GM23248 (cell line): ENCODE measurements at regions not wholly inside any gene's neighbourhood (a gene's known extent, or its start where the extent isn't known, plus 50 kb on each side); places are given as distances from the start of the nearest gene placed in this dataset.

Source experiments
- DNase-seq: peaks from one replicate; pipeline ENCODE4 v3.0.0-alpha.2; 2015
- H2AFZ ChIP-seq: fragments of 200-600 bp; sonication (generic); 2 replicates; pipeline ENCODE4 v1.6.1; 2016; ENCODE audit warnings: antibody characterized with exemption
- H3F3A ChIP-seq: fragments of 200-600 bp; sonication (generic); 2 replicates; pipeline ENCODE4 v1.6.1; 2016; ENCODE audit warnings: mild to moderate bottlenecking, antibody characterized with exemption, mixed run types; ENCODE audit not compliant: insufficient read depth
- H3K27ac ChIP-seq: fragments of 200-600 bp; sonication (generic); 2 replicates; pipeline ENCODE4 v1.5.1; 2016; ENCODE audit warnings: mild to moderate bottlenecking
- H3K27me3 ChIP-seq: fragments of 200-600 bp; sonication (generic); replicated peaks from 2 replicates; pipeline ENCODE4 v1.6.1; 2016; ENCODE audit warnings: mild to moderate bottlenecking; ENCODE audit not compliant: insufficient read depth
- H3K36me3 ChIP-seq: fragments of 200-600 bp; sonication (generic); 2 replicates; pipeline ENCODE4 v1.6.1; 2016; ENCODE audit warnings: low read depth, mild to moderate bottlenecking
- H3K4me1 ChIP-seq: fragments of 200-600 bp; sonication (generic); 2 replicates; pipeline ENCODE4 v1.6.1; 2016; ENCODE audit warnings: mild to moderate bottlenecking; ENCODE audit not compliant: insufficient read depth
- H3K4me2 ChIP-seq: fragments of 200-600 bp; sonication (generic); one replicate; pipeline ENCODE4 v1.6.1; 2016; ENCODE audit warnings: mild to moderate bottlenecking; ENCODE audit not compliant: unreplicated experiment
- H3K4me3 ChIP-seq: fragments of 200-600 bp; sonication (generic); 2 replicates; pipeline ENCODE4 v1.5.1; 2016; ENCODE audit warnings: mild to moderate bottlenecking
- H3K79me2 ChIP-seq: fragments of 200-600 bp; sonication (generic); 2 replicates; pipeline ENCODE4 v1.6.1; 2016; ENCODE audit warnings: mild to moderate bottlenecking; ENCODE audit not compliant: insufficient read depth
- H3K9ac ChIP-seq: fragments of 200-600 bp; sonication (generic); 2 replicates; pipeline ENCODE4 v1.6.1; 2016; ENCODE audit warnings: mild to moderate bottlenecking
- H3K9me2 ChIP-seq: fragments of 200-600 bp; sonication (generic); 2 replicates; pipeline ENCODE4 v1.6.1; 2016; ENCODE audit warnings: mixed run types, mild to moderate bottlenecking, moderate library complexity; ENCODE audit not compliant: insufficient read depth
- H3K9me3 ChIP-seq: fragments of 200-600 bp; sonication (generic); one replicate; pipeline ENCODE4 v1.6.1; 2017; ENCODE audit warnings: low read depth
- H4K20me1 ChIP-seq: fragments of 200-600 bp; sonication (generic); 2 replicates; pipeline ENCODE4 v1.6.0; 2016; ENCODE audit not compliant: insufficient read depth
- EZH2 ChIP-seq: fragments of 200-600 bp; sonication (generic); IDR thresholded peaks from 2 replicates; pipeline ENCODE4 v1.6.1; 2018; ENCODE audit warnings: antibody characterized with exemption, mild to moderate bottlenecking; ENCODE audit not compliant: insufficient read depth, poor library complexity, severe bottlenecking
- EZH2phosphoT487 ChIP-seq: fragments of 200-600 bp; sonication (generic); IDR thresholded peaks from 2 replicates; pipeline ENCODE4 v1.6.1; 2018; ENCODE audit warnings: antibody characterized with exemption, moderate library complexity, mild to moderate bottlenecking, low read depth; ENCODE audit not compliant: insufficient read depth
- WGBS, 2 experiments: methylation state at CpG; one replicate each; pipeline ENCODE4 v1.1.6; 2015 to 2017; ENCODE audit warnings: low lambda C conversion rate in 2 of 2, low coverage in 1 of 2; ENCODE audit errors: missing lambda C conversion rate in 2 of 2; 5-methylcytosine and 5-hydroxymethylcytosine counted together
- in situ Hi-C: fragments of 300-500 bp; cut with MboI; formaldehyde crosslinking; loops from 2 replicates; pipeline ENCODE4 v1.15.0; 2020

GRCh38 chr1:191490303-191490702 lies 668.0 kb upstream of the RGS18 start:
- no peaks in the 10 kb centered on the region for H3K4me1 ChIP-seq
- H3F3A ChIP-seq = no peaks in the 10 kb centered on the region
- H3K9ac ChIP-seq = no peak overlapping the region
- no peaks in the 10 kb centered on the region for H3K9me2 ChIP-seq
- H3K4me3 ChIP-seq = no peak overlapping the region
- H4K20me1 ChIP-seq = no peaks in the 10 kb centered on the region
- no peak overlapping the region for H2AFZ ChIP-seq
- no peak overlapping the region for H3K27ac ChIP-seq
- no peaks in the 10 kb centered on the region for H3K36me3 ChIP-seq
- no peaks in the 10 kb centered on the region for H3K27me3 ChIP-seq
- no peak for DNase-seq
- TF ChIP-seq EZH2 = no peak
- no peak for TF ChIP-seq EZH2phosphoT487
- no peak overlapping the region for H3K4me2 ChIP-seq
- in situ Hi-C loops = no loop called here
- 3 to 7% methylated on average over 2 of the region's 2 CpGs for WGBS, 2 experiments
- H3K9me3 ChIP-seq = no peaks in the 10 kb centered on the region
- H3K79me2 ChIP-seq = no peaks in the 10 kb centered on the region

- H3F3A ChIP-seq = no peaks in the 10 kb centered on the region
- 15 to 18% methylated on average over 2 of the region's 2 CpGs for whole genome bisulfite sequencing, 2 experiments
- TF ChIP-seq EZH2phosphoT487 (no peak), EZH2 (no peak)
Observed at GRCh38 chr1:191495040-191495439, 663.2 kb upstream of the RGS18 start.

GRCh38 chr1:191498318-191498717 lies 659.9 kb upstream of the RGS18 start:
- H3K4me3 ChIP-seq = no peak overlapping the region
- no peaks in the 10 kb centered on the region for H3K27me3 ChIP-seq
- no peaks in the 10 kb centered on the region for H4K20me1 ChIP-seq
- no peaks in the 10 kb centered on the region for H3F3A ChIP-seq
- H2AFZ ChIP-seq = no peak overlapping the region
- H3K4me2 ChIP-seq = no peak overlapping the region
- TF ChIP-seq EZH2 (no peak), EZH2phosphoT487 (no peak)
- peak; percentile 2 for DNase-seq
- no peaks in the 10 kb centered on the region for H3K36me3 ChIP-seq
- H3K9me3 ChIP-seq = no peaks in the 10 kb centered on the region
- no peaks in the 10 kb centered on the region for H3K4me1 ChIP-seq
- H3K79me2 ChIP-seq = no peaks in the 10 kb centered on the region
- no peak overlapping the region for H3K9ac ChIP-seq
- no peak overlapping the region for H3K27ac ChIP-seq
- in situ Hi-C loops = no loop called here
- no peaks in the 10 kb centered on the region; the same call in 1 of the 2 replicates for H3K9me2 ChIP-seq

More at GRCh38 chr1:191495040-191495439, 663.2 kb upstream of the RGS18 start:
- Histone ChIP-seq H2AFZ (no peak overlapping the region), H3K9ac (no peak overlapping the region), H4K20me1 (no peaks in the 10 kb centered on the region), H3K4me1 (no peaks in the 10 kb centered on the region), H3K4me3 (no peak overlapping the region), H3K27ac (no peak overlapping the region), H3K4me2 (no peak overlapping the region), H3K36me3 (no peaks in the 10 kb centered on the region), H3K9me3 (no peaks in the 10 kb centered on the region), H3K27me3 (no peaks in the 10 kb centered on the region), H3K9me2 (no peaks in the 10 kb centered on the region; the same call in 1 of the 2 replicates), H3K79me2 (no peaks in the 10 kb centered on the region)
- in situ Hi-C loops = no loop called here
- no peak for DNase-seq

DNA sequence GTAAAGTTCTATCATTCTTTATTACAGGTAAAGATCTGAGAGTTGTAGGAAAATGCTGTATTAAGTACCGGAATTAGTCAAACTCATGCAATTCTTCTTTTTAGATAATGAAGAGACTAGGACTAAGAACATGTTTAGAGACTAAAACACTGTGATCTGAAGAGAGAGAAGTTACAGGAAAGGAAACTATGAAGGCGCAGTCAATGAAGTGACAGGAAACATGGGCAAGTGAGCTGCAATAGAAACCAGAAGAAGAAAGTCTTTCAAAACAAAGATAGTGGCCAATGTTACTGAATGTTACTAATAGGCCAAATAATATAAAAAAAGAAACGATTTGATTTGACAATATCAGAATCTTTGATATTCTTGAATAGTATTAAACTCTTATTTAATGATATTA lies 659.4 kb upstream of the RGS18 start:
- Histone ChIP-seq H3K27ac (no peak overlapping the region), H3K4me1 (no peaks in the 10 kb centered on the region), H3K9ac (no peak overlapping the region), H3K27me3 (no peaks in the 10 kb centered on the region), H4K20me1 (no peaks in the 10 kb centered on the region), H3K4me2 (no peak overlapping the region), H3F3A (no peaks in the 10 kb centered on the region), H3K9me2 (no peaks in the 10 kb centered on the region; the same call in 1 of the 2 replicates), H3K36me3 (no peaks in the 10 kb centered on the region), H3K79me2 (no peaks in the 10 kb centered on the region), H3K9me3 (no peaks in the 10 kb centered on the region), H2AFZ (no peak overlapping the region), H3K4me3 (no peak overlapping the region)
- WGBS, 2 experiments = 21% methylated on average over 3 of the region's 3 CpGs
- DNase-seq = no peak
- in situ Hi-C loops = no loop called here
- TF ChIP-seq EZH2 (no peak), EZH2phosphoT487 (no peak)

DNA sequence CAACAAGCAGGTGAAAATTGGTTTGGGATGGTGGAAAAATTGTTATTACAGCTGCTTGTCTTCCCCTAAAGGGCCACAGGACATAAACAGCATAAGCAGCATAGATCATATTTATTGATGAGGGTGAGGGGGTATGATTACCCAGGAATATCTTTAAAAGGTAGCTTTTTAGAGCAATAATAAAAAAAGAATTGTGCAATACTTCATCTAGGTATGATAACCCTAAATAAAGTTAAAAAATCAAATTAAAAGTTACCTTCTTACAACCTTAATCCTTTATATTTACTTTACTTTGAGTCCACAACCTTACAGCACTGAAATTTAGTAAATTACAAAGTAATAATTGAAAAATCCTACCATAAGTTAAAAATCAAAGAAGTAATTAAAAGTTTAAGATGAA lies 653.3 kb upstream of the RGS18 start:
- Histone ChIP-seq H3K9ac (no peak overlapping the region), H3K4me2 (no peak overlapping the region), H3K4me1 (no peaks in the 10 kb centered on the region), H3K4me3 (no peak overlapping the region), H3K27me3 (no peaks in the 10 kb centered on the region), H3F3A (no peaks in the 10 kb centered on the region), H4K20me1 (no peaks in the 10 kb centered on the region), H3K9me2 (no peaks in the 10 kb centered on the region), H2AFZ (no peak overlapping the region), H3K36me3 (no peaks in the 10 kb centered on the region), H3K79me2 (no peaks in the 10 kb centered on the region), H3K27ac (no peak overlapping the region), H3K9me3 (no peaks in the 10 kb centered on the region)
- no peak for TF ChIP-seq EZH2
- TF ChIP-seq EZH2phosphoT487 = no peak
- DNase-seq = no peak
- in situ Hi-C loops = no loop called here
